AG10803 (cell line): ENCODE measurements at regions not wholly inside any gene's neighbourhood (a gene's known extent, or its start where the extent isn't known, plus 50 kb on each side); places are given as distances from the start of the nearest gene placed in this dataset.
A peak's percentile ranks its signal among the peaks of the same experiment; 100 is the strongest.

Experiments used
- DNase-seq: peaks from one replicate; pipeline ENCODE4 v3.0.0; 2010; ENCODE audit warnings: low read depth
- H3K4me3 ChIP-seq: 2 replicates; pipeline ENCODE4 v1.5.1; 2011; ENCODE audit warnings: mild to moderate bottlenecking, low read length, control low read depth
- TF ChIP-seq, protein P1 (sequence below): conservative IDR thresholded peaks from 2 replicates; pipeline ENCODE4 v1.5.1; 2011; ENCODE audit warnings: mild to moderate bottlenecking, low read length, control low read depth, inconsistent platforms

DNA sequence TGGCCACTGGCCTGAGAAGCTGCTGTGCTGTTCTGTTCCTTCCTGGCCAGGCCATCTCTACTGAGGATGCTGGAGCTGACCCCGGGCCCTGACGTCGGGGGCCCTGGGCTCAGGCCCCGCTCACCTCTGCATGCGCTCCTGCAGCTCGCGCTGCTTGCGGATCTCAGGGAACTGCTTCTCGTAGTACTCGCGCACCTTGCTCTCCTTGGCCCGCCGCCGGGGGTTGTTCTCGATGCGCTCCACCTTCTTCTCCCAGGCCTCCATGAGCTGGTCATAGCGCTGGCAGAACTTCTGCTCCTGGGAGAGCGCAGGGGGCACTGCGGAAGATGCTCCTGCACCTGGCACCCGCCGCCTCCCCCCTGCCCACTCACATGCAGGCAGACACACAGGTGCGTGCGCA is 135.6 kb downstream of the RFLNA start:
- DNase-seq: no peak
- TF ChIP-seq, protein P1, sequence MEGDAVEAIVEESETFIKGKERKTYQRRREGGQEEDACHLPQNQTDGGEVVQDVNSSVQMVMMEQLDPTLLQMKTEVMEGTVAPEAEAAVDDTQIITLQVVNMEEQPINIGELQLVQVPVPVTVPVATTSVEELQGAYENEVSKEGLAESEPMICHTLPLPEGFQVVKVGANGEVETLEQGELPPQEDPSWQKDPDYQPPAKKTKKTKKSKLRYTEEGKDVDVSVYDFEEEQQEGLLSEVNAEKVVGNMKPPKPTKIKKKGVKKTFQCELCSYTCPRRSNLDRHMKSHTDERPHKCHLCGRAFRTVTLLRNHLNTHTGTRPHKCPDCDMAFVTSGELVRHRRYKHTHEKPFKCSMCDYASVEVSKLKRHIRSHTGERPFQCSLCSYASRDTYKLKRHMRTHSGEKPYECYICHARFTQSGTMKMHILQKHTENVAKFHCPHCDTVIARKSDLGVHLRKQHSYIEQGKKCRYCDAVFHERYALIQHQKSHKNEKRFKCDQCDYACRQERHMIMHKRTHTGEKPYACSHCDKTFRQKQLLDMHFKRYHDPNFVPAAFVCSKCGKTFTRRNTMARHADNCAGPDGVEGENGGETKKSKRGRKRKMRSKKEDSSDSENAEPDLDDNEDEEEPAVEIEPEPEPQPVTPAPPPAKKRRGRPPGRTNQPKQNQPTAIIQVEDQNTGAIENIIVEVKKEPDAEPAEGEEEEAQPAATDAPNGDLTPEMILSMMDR: no peak
- no peak overlapping the region for H3K4me3 ChIP-seq

GRCh38 chr12:124429535-124429934 is 134.6 kb downstream of the RFLNA start:
- no peak for DNase-seq

DNA sequence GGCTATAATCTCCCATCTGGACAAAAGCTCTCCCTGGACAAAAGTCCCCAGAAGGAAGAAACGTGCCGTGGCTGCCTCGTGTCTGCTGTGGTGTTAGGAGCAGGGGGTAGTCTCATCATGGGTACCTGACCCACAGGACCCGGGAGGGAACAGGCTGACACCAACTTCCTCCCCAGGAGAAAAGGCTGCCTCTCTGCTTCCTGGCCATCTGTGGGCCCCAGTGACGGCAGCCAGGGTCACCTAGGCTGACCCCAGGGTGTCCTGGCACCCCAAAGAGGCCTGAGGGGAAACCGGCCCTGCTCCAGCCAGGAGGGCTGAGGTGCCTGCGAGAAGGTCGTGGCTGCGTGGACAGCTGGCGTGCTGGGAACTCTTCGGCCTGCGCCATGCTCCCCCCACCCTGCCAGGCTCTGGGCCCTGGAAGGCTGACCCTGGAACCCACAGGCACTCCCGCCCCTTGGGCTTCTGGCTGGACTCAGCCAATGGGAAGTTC is 133.9 kb downstream of the RFLNA start:
- DNase-seq: no peak
- H3K4me3 ChIP-seq: no peak overlapping the region
- TF ChIP-seq, protein P1: no peak

More at GRCh38 chr12:124429535-124429934, 134.6 kb downstream of the RFLNA start:
- TF ChIP-seq, protein P1: no peak
- H3K4me3 ChIP-seq: no peak overlapping the region

- TF ChIP-seq, protein P1: 0 out of 2 replicates have a peak, but pooled peaks have one; percentile 11
These were observed 133.4 kb downstream of the RFLNA start for GRCh38 chr12:124428136-124428791.

GRCh38 chr12:124426594-124427555 is 132.0 kb downstream of the RFLNA start:
- no peak for DNase-seq
- TF ChIP-seq, protein P1: no peak
- no peak overlapping the region for H3K4me3 ChIP-seq

More at GRCh38 chr12:124428136-124428791, 133.4 kb downstream of the RFLNA start:
- peak; percentile 76 for DNase-seq
- no peak overlapping the region for H3K4me3 ChIP-seq

GRCh38 chr12:124425667-124426066 is 130.8 kb downstream of the RFLNA start:
- no peak overlapping the region for H3K4me3 ChIP-seq
- TF ChIP-seq, protein P1: no peak
- DNase-seq: no peak
